ENCODE measurements at regions not wholly inside any gene's neighbourhood (a gene's known extent, or its start where the extent isn't known, plus 50 kb on each side); places are given as distances from the start of the nearest gene placed in this dataset.

DNA sequence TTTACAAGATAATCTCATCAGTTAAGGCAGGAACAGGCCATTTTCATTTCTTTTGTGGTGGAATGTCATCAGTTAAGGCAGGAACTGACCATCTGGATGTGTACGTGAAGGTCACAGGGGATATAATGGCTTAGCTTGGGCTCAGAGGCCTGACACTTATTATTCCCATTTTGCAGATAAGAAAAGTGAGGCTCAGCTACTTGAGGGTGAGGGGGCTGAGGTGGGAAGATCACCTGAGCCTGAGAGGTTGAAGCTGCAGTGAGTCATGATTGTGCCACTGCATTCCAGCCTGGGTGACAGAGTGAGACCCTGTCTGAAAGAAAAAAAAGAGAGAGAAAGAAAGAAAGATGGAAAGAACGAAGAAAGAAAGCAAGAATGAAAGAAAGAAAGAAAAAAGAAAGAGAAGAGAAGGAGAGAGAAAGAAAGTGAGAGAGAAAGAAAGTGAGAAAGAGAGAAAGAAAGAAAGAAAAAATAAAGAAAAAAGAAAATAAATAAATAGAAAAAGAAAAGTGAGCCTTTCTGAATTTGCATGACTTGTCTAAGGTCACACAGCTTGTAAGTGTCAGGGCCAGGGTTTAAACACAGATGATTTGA lies 142.0 kb downstream of the TMEM30B start:
- Histone ChIP-seq H4K5ac (ENCODE audit: insufficient read length, low read depth, low read length) (no peak overlapping the region), H3K4ac (replicated peaks; ENCODE audit: insufficient read length, low read depth, low read length) (no peak overlapping the region), H2BK15ac (ENCODE audit: low read length) (no peak overlapping the region), H3K18ac (ENCODE audit: extremely low read depth, low read length) (no peak overlapping the region), H3K9me3 (ENCODE audit: insufficient read depth in 2 of 2, low read depth in 1 of 2, low read length in 1 of 2) (peaks cover 32 to 33% of the 10 kb centered on the region in 2 experiments), H4K91ac (replicated peaks; ENCODE audit: insufficient read length, low read length) (no peak overlapping the region), H4K20me1 (replicated peaks in 1 of 2; ENCODE audit: control insufficient read depth in 1 of 2, insufficient read depth in 2 of 2, low read length in 2 of 2) (no peaks in the 10 kb centered on the region), H3K56ac (replicated peaks; ENCODE audit: insufficient read length, low read depth, low read length) (no peak overlapping the region), H3K14ac (ENCODE audit: insufficient read length) (no peak overlapping the region), H3K79me1 (ENCODE audit: low read depth, low read length) (no peaks in the 10 kb centered on the region), H2AFZ (ENCODE audit: low read length) (no peak overlapping the region), H3K9ac (replicated peaks in 1 of 4; ENCODE audit: extremely low read depth in 1 of 4, low read depth in 3 of 4, low read length in 3 of 4) (no peak overlapping the region), H2AK5ac (ENCODE audit: low read depth, low read length) (no peak overlapping the region), H3K23me2 (ENCODE audit: low read depth, low read length) (no peaks in the 10 kb centered on the region), H2BK5ac (ENCODE audit: low read depth, low read length) (no peak overlapping the region), H3K27ac (ENCODE audit: low read depth, low read length) (no peak overlapping the region), H3K27me3 (replicated peaks in 1 of 4; ENCODE audit: control insufficient read depth in 3 of 4, extremely low read depth in 1 of 4, insufficient read depth in 3 of 4, low read length in 3 of 4) (no peaks in the 10 kb centered on the region), H3K4me2 (ENCODE audit: insufficient read depth in 1 of 2, low read depth in 2 of 2, low read length in 2 of 2) (no peak overlapping the region), H4K8ac (ENCODE audit: extremely low read depth, insufficient read depth, low read length) (no peak overlapping the region), H3K23ac (ENCODE audit: insufficient read length) (no peak overlapping the region), H2BK12ac (ENCODE audit: low read depth, low read length) (no peak overlapping the region), H2BK20ac (ENCODE audit: low read length) (no peak overlapping the region), H3K4me1 (replicated peaks in 1 of 4; ENCODE audit: control insufficient read depth in 3 of 4, insufficient read depth in 4 of 4, low read length in 3 of 4) (no peaks in the 10 kb centered on the region), H3K36me3 (ENCODE audit: control insufficient read depth in 2 of 4, insufficient read depth in 4 of 4, low read length in 3 of 4) (no peaks in the 10 kb centered on the region; a peak in 2 of 8 replicates), H3K79me2 (ENCODE audit: control insufficient read depth in 1 of 2, insufficient read depth in 2 of 2, low read length in 2 of 2) (no peaks in the 10 kb centered on the region), H3K4me3 (ENCODE audit: extremely low read depth in 1 of 4, insufficient read depth in 2 of 4, low read depth in 3 of 4, low read length in 4 of 4) (no peak overlapping the region), H2BK120ac (replicated peaks; ENCODE audit: low read depth, low read length) (no peak overlapping the region)
- no peak for FAIRE-seq
- WGBS, 2 experiments (ENCODE audit: extremely low coverage in 1 of 2, insufficient coverage in 1 of 2, insufficient read length in 1 of 2, insufficient replicate concordance in 2 of 2, low coverage in 1 of 2, low lambda C conversion rate in 2 of 2, missing lambda C conversion rate in 1 of 2) = 88% methylated on average over 2 of the region's 2 CpGs; no CpG with 5 or more reads in 1 of the 2 experiments
- CTCF ChIA-PET (ENCODE audit: partially characterized antibody) = interaction anchor here (2.4 kb wide), 1 partner anchor 15 kb away, joined by 7 read pairs; no protein-coding TSS in a partner anchor
- POLR2A ChIA-PET (ENCODE audit: partially characterized antibody) = no interaction called here
- no peak for DNase-seq (ENCODE audit: low read depth in 1 of 2, low spot score in 2 of 2)
- TF ChIP-seq JUN (IDR thresholded peaks at IDR 0.05; ENCODE audit: low read depth, low read length) = no peak
- TF ChIP-seq CEBPB (IDR thresholded peaks at IDR 0.05; ENCODE audit: low read depth, low read length) = no peak
- TF ChIP-seq, protein P1, sequence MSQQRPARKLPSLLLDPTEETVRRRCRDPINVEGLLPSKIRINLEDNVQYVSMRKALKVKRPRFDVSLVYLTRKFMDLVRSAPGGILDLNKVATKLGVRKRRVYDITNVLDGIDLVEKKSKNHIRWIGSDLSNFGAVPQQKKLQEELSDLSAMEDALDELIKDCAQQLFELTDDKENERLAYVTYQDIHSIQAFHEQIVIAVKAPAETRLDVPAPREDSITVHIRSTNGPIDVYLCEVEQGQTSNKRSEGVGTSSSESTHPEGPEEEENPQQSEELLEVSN (IDR thresholded peaks at IDR 0.05) = no peak
- TF ChIP-seq SRF (IDR thresholded peaks at IDR 0.05; ENCODE audit: low read depth, low read length) = no peak
- TF ChIP-seq RNF2 (IDR thresholded peaks at IDR 0.05; ENCODE audit: borderline replicate concordance, low read depth, low read length, missing control alignments, poor library complexity, severe bottlenecking) = no peak
- no peak for TF ChIP-seq CTCF (IDR thresholded peaks at IDR 0.05; ENCODE audit: control extremely low read depth in 1 of 3, insufficient read depth in 1 of 3, low read depth in 1 of 3, low read length in 3 of 3)
- no peak for TF ChIP-seq BRCA1 (IDR thresholded peaks at IDR 0.05; ENCODE audit: low read depth, low read length)
- no peak for TF ChIP-seq CREB1 (IDR thresholded peaks at IDR 0.05)
- no peak for TF ChIP-seq KDM4A (IDR thresholded peaks at IDR 0.05; ENCODE audit: low read depth, low read length, severe bottlenecking)
- no peak for TF ChIP-seq BCL11A (IDR thresholded peaks at IDR 0.05; ENCODE audit: low read depth in 2 of 2, low read length in 2 of 2)
- TF ChIP-seq TAF7 (optimal IDR thresholded peaks at IDR 0.05; ENCODE audit: borderline replicate concordance, low read depth, low read length) = no peak
